Tibial nerve (tissue), 4 donors: ENCODE measurements at regions not wholly inside any gene's neighbourhood (a gene's known extent, or its start where the extent isn't known, plus 50 kb on each side); places are given as distances from the start of the nearest gene placed in this dataset.

Experiments used
- DNase-seq, 2 donors: peaks; one replicate each; pipeline ENCODE4 v3.0.0-alpha.2; 2019; ENCODE audit warnings: low spot score in 2 of 2
- H3K27ac ChIP-seq, 4 donors: fragments of 200-600 bp; sonication (generic) in 3 of 4; one replicate each; pipeline ENCODE4 v1.5.1; 2017 to 2019; ENCODE audit warnings: mild to moderate bottlenecking in 1 of 4
- H3K27me3 ChIP-seq, 2 donors: fragments of 200-600 bp; sonication (generic) in 1 of 2; one replicate each; pipeline versions ENCODE4 v1.5.1 to v1.6.0; 2017 to 2019
- H3K36me3 ChIP-seq, 3 donors: fragments of 200-600 bp; sonication (generic); one replicate each; pipeline ENCODE4 v1.5.1; 2018 to 2019
- H3K4me1 ChIP-seq, 4 donors: fragments of 200-600 bp; sonication (generic) in 3 of 4; one replicate each; pipeline ENCODE4 v1.5.1; 2017 to 2019
- H3K4me3 ChIP-seq, 4 donors: fragments of 200-600 bp; sonication (generic) in 3 of 4; one replicate each; pipeline ENCODE4 v1.5.1; 2017 to 2019; ENCODE audit warnings: mild to moderate bottlenecking in 1 of 4, moderate library complexity in 1 of 4
- H3K9me3 ChIP-seq, 4 donors: fragments of 200-600 bp; sonication (generic) in 3 of 4; one replicate each; pipeline ENCODE4 v1.5.1; 2017 to 2019
- EP300 ChIP-seq, 2 donors: sonication (generic); formaldehyde crosslinking; IDR thresholded peaks; one replicate each; pipeline ENCODE4 v1.6.1; 2017; ENCODE audit warnings: antibody characterized with exemption in 2 of 2, mild to moderate bottlenecking in 1 of 2
- POLR2A ChIP-seq, 2 donors: fragments of 450-650 bp; IDR thresholded peaks; one replicate each; pipeline ENCODE4 v1.6.1; 2017; ENCODE audit warnings: antibody characterized with exemption in 2 of 2, mild to moderate bottlenecking in 2 of 2, moderate library complexity in 2 of 2
- WGBS, 2 donors: methylation state at CpG; one replicate each; pipeline ENCODE4 v1.1.5; 2018; 5-methylcytosine and 5-hydroxymethylcytosine counted together
- TF ChIP-seq, protein P1 (sequence below), 5 experiments: fragments of 200-600 bp in 3 of 5; fragments of 450-650 bp in 2 of 5; sonication (generic) in 3 of 5; IDR thresholded peaks; one replicate each; pipeline ENCODE4 v1.5.1; 2016 to 2019; ENCODE audit warnings: antibody characterized with exemption in 5 of 5, mild to moderate bottlenecking in 3 of 5, moderate library complexity in 2 of 5

DNA sequence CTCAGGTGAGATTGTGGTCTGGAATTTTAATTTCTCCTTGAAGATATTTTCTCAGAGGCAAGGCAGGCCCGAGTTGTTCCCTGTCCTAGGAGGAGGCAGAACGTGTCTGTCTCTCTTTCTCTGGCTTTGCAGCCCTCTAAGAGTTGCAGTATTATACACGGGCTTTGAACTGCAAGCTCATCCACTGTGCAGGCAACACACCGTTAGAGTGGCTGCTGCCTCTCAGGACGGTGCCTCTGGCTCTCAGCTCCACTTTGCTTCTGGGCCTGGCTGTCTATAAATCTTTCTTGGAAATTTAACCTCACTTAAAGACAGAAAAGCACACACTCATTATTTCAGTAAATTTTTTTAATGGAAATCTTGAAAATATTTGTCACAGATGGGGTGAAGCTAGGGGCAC, 170.1 kb upstream of the ADCY2 start:
- 71 to 74% methylated on average over 5 of the region's 5 CpGs for WGBS, 2 donors
- Histone ChIP-seq H3K9me3 (peaks cover 0 to 3% (median 0%) of the 10 kb centered on the region in 4 donors), H3K36me3 (no peaks in the 10 kb centered on the region), H3K4me1 (no peaks in the 10 kb centered on the region), H3K4me3 (no peak overlapping the region), H3K27me3 (no peaks in the 10 kb centered on the region), H3K27ac (no peak overlapping the region)
- no peak for DNase-seq
- TF ChIP-seq, protein P1, sequence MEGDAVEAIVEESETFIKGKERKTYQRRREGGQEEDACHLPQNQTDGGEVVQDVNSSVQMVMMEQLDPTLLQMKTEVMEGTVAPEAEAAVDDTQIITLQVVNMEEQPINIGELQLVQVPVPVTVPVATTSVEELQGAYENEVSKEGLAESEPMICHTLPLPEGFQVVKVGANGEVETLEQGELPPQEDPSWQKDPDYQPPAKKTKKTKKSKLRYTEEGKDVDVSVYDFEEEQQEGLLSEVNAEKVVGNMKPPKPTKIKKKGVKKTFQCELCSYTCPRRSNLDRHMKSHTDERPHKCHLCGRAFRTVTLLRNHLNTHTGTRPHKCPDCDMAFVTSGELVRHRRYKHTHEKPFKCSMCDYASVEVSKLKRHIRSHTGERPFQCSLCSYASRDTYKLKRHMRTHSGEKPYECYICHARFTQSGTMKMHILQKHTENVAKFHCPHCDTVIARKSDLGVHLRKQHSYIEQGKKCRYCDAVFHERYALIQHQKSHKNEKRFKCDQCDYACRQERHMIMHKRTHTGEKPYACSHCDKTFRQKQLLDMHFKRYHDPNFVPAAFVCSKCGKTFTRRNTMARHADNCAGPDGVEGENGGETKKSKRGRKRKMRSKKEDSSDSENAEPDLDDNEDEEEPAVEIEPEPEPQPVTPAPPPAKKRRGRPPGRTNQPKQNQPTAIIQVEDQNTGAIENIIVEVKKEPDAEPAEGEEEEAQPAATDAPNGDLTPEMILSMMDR (IDR thresholded peaks at IDR 0.05), result no peak
- TF ChIP-seq EP300 (IDR thresholded peaks at IDR 0.05), result no peak
- TF ChIP-seq POLR2A (IDR thresholded peaks at IDR 0.05), result no peak

DNA sequence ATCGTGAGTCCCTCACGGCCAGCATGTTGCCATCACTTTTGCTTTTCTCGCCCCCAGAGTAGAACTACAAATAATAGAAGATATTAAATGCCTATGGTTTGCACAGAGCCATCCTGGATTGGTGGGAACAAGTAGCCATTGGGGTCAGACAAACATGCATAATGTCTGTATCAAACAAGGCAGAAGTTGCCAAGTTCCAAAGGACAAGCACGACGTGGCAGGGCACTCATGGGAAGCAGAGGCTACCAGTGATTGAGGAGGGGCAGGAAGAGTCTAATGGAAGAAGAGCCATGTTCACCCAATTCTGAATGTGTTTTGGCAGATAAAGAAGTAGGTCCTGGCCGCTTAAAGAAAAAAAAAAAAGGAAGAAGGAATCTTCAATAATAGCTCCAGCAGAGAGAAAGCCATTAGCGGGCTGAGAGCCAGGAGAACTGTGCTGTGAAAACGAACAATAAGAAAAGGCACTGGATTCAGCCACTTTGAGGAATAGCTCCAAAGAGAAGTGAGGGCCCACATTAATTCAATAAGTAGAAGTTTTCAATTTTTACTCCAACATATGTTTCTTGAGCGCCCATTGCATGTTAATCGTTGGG, 153.7 kb upstream of the ADCY2 start:
- no peak for DNase-seq
- Histone ChIP-seq H3K27ac (no peak overlapping the region), H3K36me3 (no peaks in the 10 kb centered on the region), H3K4me3 (no peak overlapping the region), H3K9me3 (no peaks in the 10 kb centered on the region), H3K27me3 (no peaks in the 10 kb centered on the region), H3K4me1 (no peaks in the 10 kb centered on the region)
- TF ChIP-seq POLR2A (IDR thresholded peaks at IDR 0.05), result no peak
- no peak for TF ChIP-seq EP300 (IDR thresholded peaks at IDR 0.05)
- TF ChIP-seq, protein P1 (IDR thresholded peaks at IDR 0.05), result no peak
- 54 to 55% methylated on average over 10 of the region's 10 CpGs for WGBS, 2 donors

DNA sequence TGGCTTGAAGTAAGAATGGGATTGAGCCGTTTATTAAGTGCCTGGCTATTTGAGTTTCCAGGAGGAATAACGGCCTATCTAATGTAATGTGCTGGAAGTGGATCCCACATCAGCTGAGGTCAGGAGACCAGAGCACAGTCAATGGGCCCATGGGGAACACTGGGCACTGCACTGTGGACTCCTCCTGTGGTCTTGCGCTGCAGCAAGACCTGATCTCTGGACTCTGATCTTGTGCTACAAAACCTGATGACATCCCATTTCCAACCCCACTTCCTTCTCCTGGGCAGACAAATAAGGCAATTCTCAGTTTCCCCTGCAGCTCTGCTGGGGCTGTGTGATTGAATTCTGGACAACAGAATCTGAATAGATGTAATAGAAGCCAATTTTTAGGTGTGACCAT, 151.7 kb upstream of the ADCY2 start:
- TF ChIP-seq EP300 (IDR thresholded peaks at IDR 0.05) (no peak), POLR2A (IDR thresholded peaks at IDR 0.05) (no peak)
- TF ChIP-seq, protein P1 (IDR thresholded peaks at IDR 0.05), result no peak

DNA sequence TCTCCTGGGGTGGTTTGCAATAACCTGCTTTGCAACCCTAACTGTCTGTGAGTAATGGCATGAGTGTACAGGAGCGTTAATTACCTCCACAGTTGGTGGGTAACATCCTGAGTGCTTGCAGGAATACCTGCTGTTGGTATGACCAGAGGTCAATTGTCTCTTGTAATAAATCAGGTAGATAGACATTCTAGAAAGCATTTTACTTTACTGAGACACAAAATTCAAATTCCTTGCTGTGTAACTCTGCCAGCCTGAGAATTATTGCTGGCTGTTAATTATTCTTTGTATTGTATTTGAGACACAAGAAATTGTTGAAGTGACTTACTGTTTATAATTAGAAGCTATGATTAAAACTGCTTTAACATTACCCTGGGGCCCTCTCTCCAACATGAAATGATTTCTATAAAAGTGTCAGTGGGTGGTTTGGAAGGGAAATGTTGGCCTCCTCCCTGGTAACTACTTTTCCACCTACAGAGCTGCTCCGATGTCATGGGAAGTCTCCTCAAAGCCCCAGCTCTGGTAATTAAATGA, 150.8 kb upstream of the ADCY2 start:
- Histone ChIP-seq H3K4me1 (no peaks in the 10 kb centered on the region), H3K27me3 (no peaks in the 10 kb centered on the region), H3K36me3 (no peaks in the 10 kb centered on the region), H3K27ac (no peak overlapping the region), H3K9me3 (no peaks in the 10 kb centered on the region), H3K4me3 (no peak overlapping the region)
- DNase-seq, result no peak
- TF ChIP-seq EP300 (IDR thresholded peaks at IDR 0.05) (no peak), POLR2A (IDR thresholded peaks at IDR 0.05) (no peak)
- TF ChIP-seq, protein P1 (IDR thresholded peaks at IDR 0.05), result no peak
- 60% methylated on average over 2 of the region's 2 CpGs for WGBS, 2 donors

More for the DNA sequence above, 151.7 kb upstream of the ADCY2 start:
- no peaks in the 10 kb centered on the region for H3K4me1 ChIP-seq
- no peaks in the 10 kb centered on the region for H3K27me3 ChIP-seq
- H3K4me3 ChIP-seq, result no peak overlapping the region
- DNase-seq, result no peak
- H3K27ac ChIP-seq, result no peak overlapping the region
- H3K36me3 ChIP-seq, result no peaks in the 10 kb centered on the region
- WGBS, 2 donors, result 61 to 83% methylated on average over 3 of the region's 3 CpGs
- H3K9me3 ChIP-seq, result no peaks in the 10 kb centered on the region

DNA sequence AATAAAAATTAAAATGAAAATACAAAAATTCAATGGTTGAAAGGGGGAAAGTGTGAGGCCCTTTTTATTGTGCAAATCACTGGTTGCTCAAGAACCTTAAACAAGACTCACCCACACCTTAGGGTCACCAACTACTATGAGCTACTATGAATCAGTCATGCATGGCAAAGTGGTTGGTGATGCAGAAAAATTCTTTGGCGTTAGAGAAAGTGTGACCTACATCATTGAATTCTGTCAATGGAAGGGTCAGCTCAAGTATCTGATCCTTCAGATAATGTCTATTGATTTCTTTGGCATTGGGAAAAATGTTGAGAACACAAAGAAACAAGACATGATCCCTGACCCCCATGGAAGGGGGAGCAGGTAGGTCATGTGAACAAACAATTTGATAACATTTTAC, 149.7 kb upstream of the ADCY2 start:
- H3K27ac ChIP-seq, result no peak overlapping the region
- WGBS, 2 donors, result 62 to 85% methylated on average over 1 of the region's 1 CpG

More for the DNA sequence above, 149.7 kb upstream of the ADCY2 start:
- TF ChIP-seq EP300 (IDR thresholded peaks at IDR 0.05), result no peak
- TF ChIP-seq, protein P1 (IDR thresholded peaks at IDR 0.05), result no peak
- no peak for TF ChIP-seq POLR2A (IDR thresholded peaks at IDR 0.05)
- H3K9me3 ChIP-seq, result no peaks in the 10 kb centered on the region
- no peaks in the 10 kb centered on the region for H3K27me3 ChIP-seq
- no peak for DNase-seq
- no peak overlapping the region for H3K4me3 ChIP-seq
- no peaks in the 10 kb centered on the region for H3K36me3 ChIP-seq
- H3K4me1 ChIP-seq, result no peaks in the 10 kb centered on the region
